A549 (cell line): ENCODE measurements at regions not wholly inside any gene's neighbourhood (a gene's known extent, or its start where the extent isn't known, plus 50 kb on each side); places are given as distances from the start of the nearest gene placed in this dataset.

Experiments
- ATAC-seq, 2 experiments: fragments of 200-7000 bp in 1 of 2; fragments of >200 bp in 1 of 2; cut with Nextera tagmentation in 1 of 2; cut with Tn5 transposase in 1 of 2; 3 replicates each; pipeline versions ENCODE4 v1.8.0 to v1.9.1; 2018 to 2020; ENCODE audit warnings: mild to moderate bottlenecking in 1 of 2, moderate library complexity in 1 of 2
- CTCF ChIA-PET: fragments of 300-600 bp; sonication (Branson Sonifier 250); formaldehyde crosslinking; extraction: SDS; loops from one replicate; lab custom pipeline; 2021; ENCODE audit warnings: antibody characterized with exemption, inconsistent platforms; lab: Yijun Ruan, JAX
- POLR2A ChIA-PET: fragments of 350-600 bp; formaldehyde crosslinking; extraction: SDS; loops from one replicate; lab custom pipeline; 2021; ENCODE audit warnings: antibody characterized with exemption, inconsistent platforms; lab: Yijun Ruan, JAX
- DNase-seq, 2 experiments: peaks; one replicate each; pipeline versions ENCODE4 v3.0.0 to v3.0.0-alpha.2; 2011 to 2016; ENCODE audit warnings: low read depth in 1 of 2, low spot score in 1 of 2
- FAIRE-seq: peaks from 2 replicates; lab custom pipeline; 2011; peaks lifted over from hg19 to GRCh38; lab: Jason Lieb, UNC
- H3K27ac ChIP-seq, 2 experiments: fragments of >200 bp; sonication (Bioruptor Twin); formaldehyde crosslinking; 3 replicates each; pipeline ENCODE4 v1.5.1; 2016 to 2017
- H3K4me1 ChIP-seq: fragments of >200 bp; sonication (Bioruptor Twin); formaldehyde crosslinking; 3 replicates; pipeline ENCODE4 v1.6.1; 2016
- H3K4me2 ChIP-seq: fragments of >200 bp; sonication (Bioruptor Twin); formaldehyde crosslinking; 3 replicates; pipeline ENCODE4 v1.6.1; 2016
- H3K4me3 ChIP-seq: fragments of >200 bp; sonication (Bioruptor Twin); formaldehyde crosslinking; 3 replicates; pipeline ENCODE4 v1.5.1; 2016
- H3K9me3 ChIP-seq: fragments of >200 bp; sonication (Bioruptor Twin); formaldehyde crosslinking; 3 replicates; pipeline ENCODE4 v1.6.1; 2016
- BCL3 ChIP-seq: fragments of >200 bp; sonication (Bioruptor Twin); formaldehyde crosslinking; IDR thresholded peaks from 3 replicates; pipeline ENCODE4 v1.6.1; 2016
- CEBPB ChIP-seq, 2 experiments: fragments of >200 bp in 1 of 2; sonication (Bioruptor Twin) in 1 of 2; formaldehyde crosslinking in 1 of 2; IDR thresholded peaks; 2 replicates each; pipeline ENCODE4 v1.6.1; 2012 to 2016
- CHD4 ChIP-seq: fragments of 200-600 bp; sonication (generic); IDR thresholded peaks from 2 replicates; pipeline ENCODE4 v1.6.1; 2016; ENCODE audit warnings: antibody characterized with exemption, mild to moderate bottlenecking, borderline replicate concordance
- CTCF ChIP-seq: fragments of >200 bp; sonication (Bioruptor Twin); formaldehyde crosslinking; IDR thresholded peaks from 3 replicates; pipeline ENCODE4 v1.5.1; 2016
- ELK1 ChIP-seq: fragments of 150-350 bp; IDR thresholded peaks from 2 replicates; pipeline ENCODE4 v1.6.1; 2014; ENCODE audit warnings: low read depth, mild to moderate bottlenecking, low read length
- EP300 ChIP-seq, 2 experiments: fragments of >200 bp; sonication (Bioruptor Twin); formaldehyde crosslinking; IDR thresholded peaks; 2 replicates in 1 of 2; 3 replicates in 1 of 2; pipeline ENCODE4 v1.6.1; 2016 to 2017
- FOSL2 ChIP-seq, 2 experiments: fragments of 450-650 bp in 1 of 2; fragments of >200 bp in 1 of 2; sonication (Bioruptor Twin) in 1 of 2; formaldehyde crosslinking; IDR thresholded peaks; 2 replicates each; pipeline versions ENCODE4 v1.5.0 to v1.6.1; 2016 to 2020; ENCODE audit warnings: mild to moderate bottlenecking in 1 of 2, moderate library complexity in 1 of 2
- HMGXB4 ChIP-seq: fragments of 250-450 bp; sonication (Bioruptor Pico); IDR thresholded peaks from 2 replicates; pipeline ENCODE4 v1.5.0; 2021; ENCODE audit warnings: mild to moderate bottlenecking, moderate library complexity, borderline replicate concordance
- HOXB13 ChIP-seq: fragments of 250-450 bp; sonication (Bioruptor Pico); IDR thresholded peaks from 2 replicates; pipeline ENCODE4 v1.5.0; 2020; ENCODE audit warnings: low read depth, mild to moderate bottlenecking, moderate library complexity
- HOXB5 ChIP-seq: fragments of 250-450 bp; sonication (Bioruptor Pico); IDR thresholded peaks from 2 replicates; pipeline ENCODE4 v1.5.0; 2020; ENCODE audit warnings: mild to moderate bottlenecking, moderate library complexity
- JUNB ChIP-seq: fragments of >200 bp; sonication (Bioruptor Twin); formaldehyde crosslinking; IDR thresholded peaks from 2 replicates; pipeline ENCODE4 v1.6.1; 2016
- KDM1A ChIP-seq: fragments of 200-600 bp; sonication (generic); IDR thresholded peaks from 2 replicates; pipeline ENCODE4 v1.6.1; 2016; ENCODE audit warnings: low read depth, mild to moderate bottlenecking
- MAFK ChIP-seq: fragments of 450-650 bp; IDR thresholded peaks from 2 replicates; pipeline ENCODE4 v1.6.1; 2014; ENCODE audit not compliant: partially characterized antibody
- MAX ChIP-seq: IDR thresholded peaks from 2 replicates; pipeline ENCODE4 v1.6.1; 2012
- MYC ChIP-seq: IDR thresholded peaks from 2 replicates; pipeline ENCODE4 v1.6.1; 2012; ENCODE audit warnings: mild to moderate bottlenecking, inconsistent platforms, low read length, improper control_type of control experiment, borderline replicate concordance
- NFE2L2 ChIP-seq: fragments of 150-350 bp; conservative IDR thresholded peaks from 2 replicates; pipeline ENCODE4 v1.6.1; 2014; ENCODE audit warnings: low read length
- NR3C1 ChIP-seq: fragments of >200 bp; sonication (Bioruptor Twin); formaldehyde crosslinking; IDR thresholded peaks from 3 replicates; pipeline ENCODE4 v1.6.1; 2017
- PBX3 ChIP-seq: IDR thresholded peaks from 2 replicates; pipeline ENCODE4 v1.6.1; 2012
- PHF8 ChIP-seq: fragments of 200-600 bp; sonication (generic); IDR thresholded peaks from 2 replicates; pipeline ENCODE4 v1.6.1; 2016; ENCODE audit warnings: low read depth, mild to moderate bottlenecking, antibody characterized with exemption, moderate library complexity, borderline replicate concordance
- SMC3 ChIP-seq: fragments of >200 bp; sonication (Bioruptor Twin); formaldehyde crosslinking; IDR thresholded peaks from 3 replicates; pipeline ENCODE4 v1.6.1; 2018; ENCODE audit warnings: inconsistent platforms
- TP53 ChIP-seq: fragments of 250-450 bp; sonication (Bioruptor Pico); IDR thresholded peaks from 2 replicates; pipeline ENCODE4 v1.5.0; 2021; ENCODE audit warnings: mild to moderate bottlenecking, moderate library complexity
- ZNF302 ChIP-seq: fragments of 250-450 bp; sonication (Bioruptor Pico); IDR thresholded peaks from 2 replicates; pipeline ENCODE4 v1.9.0; 2021; ENCODE audit warnings: inconsistent platforms, mild to moderate bottlenecking, moderate library complexity
- ZSCAN20 ChIP-seq: fragments of 250-450 bp; sonication (Bioruptor Pico); IDR thresholded peaks from 2 replicates; pipeline ENCODE4 v1.8.0; 2022; ENCODE audit warnings: mild to moderate bottlenecking, moderate library complexity
- WGBS: methylation state at CpG from one replicate; pipeline ENCODE4 v1.1.6; 2017; ENCODE audit errors: missing lambda C conversion rate; 5-methylcytosine and 5-hydroxymethylcytosine counted together
- TF ChIP-seq, protein P1 (sequence below): IDR thresholded peaks from 2 replicates; pipeline ENCODE4 v1.6.1; 2012; ENCODE audit warnings: low read depth, borderline replicate concordance

DNA sequence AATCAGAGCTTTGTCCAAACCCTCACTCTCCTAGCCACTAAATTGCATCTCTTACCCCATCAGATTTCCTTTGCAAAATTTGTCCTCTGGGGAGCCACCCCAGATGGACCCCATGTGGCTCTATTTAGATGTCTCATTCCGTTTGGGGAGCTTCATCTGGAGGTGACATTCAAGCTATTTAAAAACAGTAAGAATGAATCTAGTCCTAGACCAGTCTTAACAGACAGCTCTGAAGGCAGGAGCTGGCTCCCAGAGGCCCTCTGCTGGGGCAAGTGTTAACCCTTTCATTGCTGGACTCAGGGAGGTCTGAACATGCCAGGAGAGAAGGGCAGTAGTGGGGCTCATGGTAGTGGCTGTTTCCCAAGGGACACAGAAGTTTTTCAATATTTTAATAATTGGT, 59.2 kb downstream of the RPL37A start:
- FAIRE-seq = no peak
- no peak for TF ChIP-seq CEBPB (IDR thresholded peaks at IDR 0.05)
- no peak for TF ChIP-seq EP300 (IDR thresholded peaks at IDR 0.05)
- no peak for TF ChIP-seq KDM1A
- TF ChIP-seq TP53 (CRISPR knock-in tag) = no peak
- TF ChIP-seq PHF8 = no peak
- TF ChIP-seq HOXB13 (CRISPR knock-in tag) = no peak
- no peak for TF ChIP-seq ZNF302 (CRISPR knock-in tag)
- TF ChIP-seq MAX = no peak
- no peak for TF ChIP-seq BCL3
- no peak for TF ChIP-seq HOXB5
- TF ChIP-seq NR3C1 = no peak
- no peak for TF ChIP-seq HMGXB4 (CRISPR knock-in tag)
- TF ChIP-seq CHD4 = no peak
- no peak for TF ChIP-seq ZSCAN20 (CRISPR knock-in tag)
- TF ChIP-seq JUNB = no peak
- TF ChIP-seq MYC = no peak
- no peak for TF ChIP-seq FOSL2 (IDR thresholded peaks at IDR 0.05)
- no peak for TF ChIP-seq FOSL2 (CRISPR knock-in tag; IDR thresholded peaks at IDR 0.05)
- TF ChIP-seq NFE2L2 = no peak
- no peak for TF ChIP-seq SMC3
- TF ChIP-seq CTCF = no peak
- TF ChIP-seq, all 56 proteins: peak for 0
- H3K27ac ChIP-seq = no peak overlapping the region
- no peaks in the 10 kb centered on the region for H3K9me3 ChIP-seq
- ATAC-seq (no peak), DNase-seq (no peak)
- ChIA-PET CTCF (interaction anchor here (0.9 kb wide), 1 partner anchor 54 kb away, joined by 3 read pairs; no protein-coding TSS in a partner anchor), POLR2A (no interaction called here)
- H3K4me2 ChIP-seq = no peak overlapping the region
- no peaks in the 10 kb centered on the region for H3K4me1 ChIP-seq
- H3K4me3 ChIP-seq = no peak overlapping the region
- 25% methylated on average over 1 of the region's 1 CpG for WGBS

GRCh38 chr2:216559625-216560156, 61.0 kb downstream of the RPL37A start:
- FAIRE-seq = no peak
- 15% methylated on average over 2 of the region's 3 CpGs for WGBS
- POLR2A ChIA-PET = no interaction called here

More at GRCh38 chr2:216559625-216560156, 61.0 kb downstream of the RPL37A start:
- TF ChIP-seq ELK1 (no peak), MAFK (no peak), ZSCAN20 (CRISPR knock-in tag) (no peak), PBX3 (no peak)
- TF ChIP-seq, protein P1, sequence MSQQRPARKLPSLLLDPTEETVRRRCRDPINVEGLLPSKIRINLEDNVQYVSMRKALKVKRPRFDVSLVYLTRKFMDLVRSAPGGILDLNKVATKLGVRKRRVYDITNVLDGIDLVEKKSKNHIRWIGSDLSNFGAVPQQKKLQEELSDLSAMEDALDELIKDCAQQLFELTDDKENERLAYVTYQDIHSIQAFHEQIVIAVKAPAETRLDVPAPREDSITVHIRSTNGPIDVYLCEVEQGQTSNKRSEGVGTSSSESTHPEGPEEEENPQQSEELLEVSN = no peak
- Histone ChIP-seq H3K4me2 (no peak overlapping the region), H3K9me3 (no peaks in the 10 kb centered on the region), H3K27ac (no peak overlapping the region), H3K4me1 (no peaks in the 10 kb centered on the region), H3K4me3 (no peak overlapping the region)
- CTCF ChIA-PET = no interaction called here
- DNase-seq (no peak), ATAC-seq (no peak)
